HG02981 (cell line): ENCODE measurements at regions not wholly inside any gene's neighbourhood (a gene's known extent, or its start where the extent isn't known, plus 50 kb on each side); places are given as distances from the start of the nearest gene placed in this dataset.
A peak's percentile ranks its signal among the peaks of the same experiment; 100 is the strongest.

Experiments
- ATAC-seq: cut with Tn5 transposase; IDR thresholded peaks from one replicate; pipeline ENCODE4 v1.9.1; 2021; ENCODE audit warnings: mild to moderate bottlenecking, moderate library complexity; ENCODE audit not compliant: unreplicated experiment

DNA sequence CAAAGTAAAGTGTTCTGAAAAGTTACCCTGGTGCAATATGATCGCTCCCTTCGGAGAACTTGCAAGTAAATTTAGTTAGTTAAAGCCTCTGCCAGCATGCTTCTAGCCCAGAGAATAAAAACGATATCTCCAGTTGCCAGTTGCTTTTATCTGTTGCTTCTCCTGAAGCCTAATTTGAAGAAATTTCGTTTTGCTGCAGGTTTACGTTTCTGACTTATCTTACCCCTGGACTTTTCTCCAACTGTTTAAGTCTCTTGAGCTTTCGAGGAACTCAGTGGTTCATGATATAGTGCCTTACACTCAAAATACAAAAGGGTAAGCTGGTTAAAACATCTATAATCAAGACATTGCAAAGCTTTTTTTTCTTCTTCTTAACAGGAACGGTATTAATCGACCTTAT, 131.1 kb downstream of the FAM161A start:
- ATAC-seq = no peak

DNA sequence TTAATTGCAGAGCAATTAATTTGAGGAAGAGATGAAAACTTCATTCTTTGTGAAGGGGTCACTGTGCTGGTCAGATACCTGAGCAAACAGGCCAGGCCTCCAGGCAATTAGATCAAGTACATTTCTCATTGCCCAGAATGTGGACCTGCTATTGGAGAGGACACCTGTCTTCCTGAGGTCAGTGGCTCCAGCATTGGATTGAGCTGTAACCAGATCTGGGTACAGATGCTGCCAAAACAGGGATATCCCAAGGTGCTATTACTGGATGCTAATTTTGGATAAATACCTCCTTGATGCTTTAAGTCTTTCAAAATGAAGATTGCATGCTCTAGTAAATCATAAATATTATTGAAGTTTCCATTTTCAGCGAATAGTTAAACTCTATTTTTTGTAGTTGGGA, 131.5 kb downstream of the FAM161A start:
- ATAC-seq = no peak

DNA sequence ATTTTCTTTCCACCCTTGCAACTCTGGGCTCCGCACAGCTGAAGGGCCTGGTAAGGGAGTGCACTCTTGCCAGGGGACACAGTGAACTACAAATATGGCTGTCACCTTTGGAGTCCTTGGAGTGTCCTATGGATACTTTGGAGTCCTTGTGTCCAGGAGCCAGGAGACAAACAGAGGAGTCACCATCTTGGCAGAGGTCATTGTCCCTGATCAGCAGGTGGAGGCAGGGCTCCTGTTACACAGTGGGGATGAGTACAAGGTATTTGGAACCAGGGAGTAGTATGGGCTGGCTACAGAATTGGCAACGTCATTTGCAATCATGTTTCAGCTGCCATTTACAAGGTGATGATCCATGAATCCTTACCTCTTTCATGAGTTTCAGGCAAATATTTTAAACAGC, 132.5 kb downstream of the FAM161A start:
- ATAC-seq = no peak

GRCh38 chr2:61720911-61721310, 132.9 kb downstream of the FAM161A start:
- no peak for ATAC-seq

DNA sequence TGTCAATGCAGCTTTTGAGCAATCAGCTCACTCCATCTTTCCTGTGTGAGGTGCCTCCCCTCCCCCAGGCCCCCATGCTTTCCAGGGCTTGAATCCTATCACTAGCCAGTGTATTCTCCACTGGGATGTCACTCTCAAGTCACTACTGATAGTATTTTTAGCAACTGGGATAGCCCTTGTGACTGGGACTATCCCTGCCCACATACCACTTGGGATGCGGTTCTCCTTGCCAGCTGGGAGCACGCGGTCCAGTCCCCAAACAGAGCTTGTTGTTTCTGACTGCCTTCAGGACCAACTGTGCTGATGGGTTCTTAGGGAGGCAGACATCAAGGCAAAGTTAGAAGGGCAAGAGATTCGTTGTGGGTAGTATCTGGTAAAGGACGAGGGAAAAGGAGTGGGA, 134.9 kb downstream of the FAM161A start:
- no peak for ATAC-seq

GRCh38 chr2:61715506-61715905, 138.4 kb downstream of the FAM161A start:
- ATAC-seq = no peak

DNA sequence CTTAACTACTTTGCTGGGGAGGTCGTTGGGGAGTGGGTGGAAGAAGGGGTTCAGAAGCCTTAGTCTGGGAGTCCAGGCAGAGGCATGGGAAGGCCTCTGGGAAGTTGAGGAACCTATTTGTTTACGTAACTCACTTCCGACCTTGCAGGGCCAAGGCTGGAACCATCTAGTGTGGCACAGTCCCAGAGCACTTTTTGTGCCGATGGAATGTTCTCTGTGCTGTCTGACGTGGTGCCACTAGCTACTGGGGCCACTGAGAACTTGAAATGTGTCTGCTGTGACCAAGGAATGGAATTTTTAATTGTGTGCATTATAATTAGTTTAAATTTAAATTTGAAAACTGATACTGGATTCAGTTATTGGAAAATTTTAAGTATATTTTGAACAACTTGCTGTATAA, 139.7 kb downstream of the FAM161A start:
- no peak for ATAC-seq

DNA sequence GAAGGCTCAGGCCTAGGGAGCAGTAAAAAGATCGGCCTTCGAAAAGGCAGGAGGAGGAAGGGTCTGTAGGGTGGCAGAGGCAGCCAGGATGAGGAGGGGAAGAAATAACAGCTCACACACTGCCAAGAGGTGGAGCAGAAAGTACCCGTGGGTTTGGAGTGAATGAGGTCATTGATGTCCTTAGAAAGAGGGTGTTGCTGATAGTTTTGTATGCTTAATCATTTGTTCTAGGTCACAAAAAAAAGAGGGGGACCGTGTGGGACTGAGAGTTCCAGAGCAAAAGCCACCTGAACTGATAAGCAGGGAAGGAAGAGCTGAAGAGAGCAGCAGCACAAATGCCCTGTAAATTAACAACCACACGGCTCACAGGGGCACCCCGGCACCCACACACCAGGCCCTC, 140.4 kb downstream of the FAM161A start:
- ATAC-seq = no peak

GRCh38 chr2:61712060-61712459, 141.8 kb downstream of the FAM161A start:
- no peak for ATAC-seq

DNA sequence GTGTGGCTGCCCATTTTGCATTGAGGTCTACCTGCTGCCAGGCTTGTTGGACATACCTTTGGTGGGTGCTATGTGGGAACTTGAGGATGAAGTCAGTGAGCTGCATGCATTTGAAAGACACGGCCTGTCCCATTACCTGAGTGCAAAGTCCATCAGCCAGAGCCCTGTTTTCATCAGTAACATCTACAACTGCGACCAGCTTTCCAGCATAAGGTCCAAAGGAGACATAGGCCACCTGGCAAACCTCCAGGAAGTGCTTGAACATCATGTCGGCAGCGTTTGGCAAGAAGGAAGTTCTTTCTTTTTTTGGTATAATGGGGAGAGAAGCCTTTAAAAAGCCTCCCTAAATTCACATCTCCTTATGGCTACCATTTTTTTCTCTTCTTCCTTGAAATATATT, 143.1 kb downstream of the FAM161A start:
- no peak for ATAC-seq

GRCh38 chr2:61707984-61708852, 145.6 kb downstream of the FAM161A start:
- peak; percentile 97 for ATAC-seq

- ATAC-seq = no peak
Observed at GRCh38 chr2:61705625-61706024, 148.2 kb downstream of the FAM161A start.

GRCh38 chr2:61704364-61704763, 149.5 kb downstream of the FAM161A start:
- ATAC-seq = no peak

DNA sequence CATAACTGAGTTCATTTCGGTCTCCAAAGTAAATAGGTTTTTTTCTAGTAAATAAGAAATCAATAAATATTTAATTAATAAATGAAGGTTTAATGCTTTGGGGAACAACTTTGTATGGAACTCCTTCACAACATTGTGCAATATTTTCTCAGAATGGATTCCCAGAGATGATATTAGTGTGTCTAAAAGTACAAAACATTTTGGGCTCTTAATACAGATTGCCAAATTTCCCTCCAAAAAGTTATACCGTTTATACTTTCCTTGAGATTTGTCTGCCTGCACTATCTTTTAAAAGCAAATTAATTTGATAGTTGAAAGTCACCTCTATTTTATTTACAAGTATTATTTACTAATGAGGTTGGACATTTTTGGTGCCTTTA, 151.8 kb downstream of the FAM161A start:
- ATAC-seq = no peak

DNA sequence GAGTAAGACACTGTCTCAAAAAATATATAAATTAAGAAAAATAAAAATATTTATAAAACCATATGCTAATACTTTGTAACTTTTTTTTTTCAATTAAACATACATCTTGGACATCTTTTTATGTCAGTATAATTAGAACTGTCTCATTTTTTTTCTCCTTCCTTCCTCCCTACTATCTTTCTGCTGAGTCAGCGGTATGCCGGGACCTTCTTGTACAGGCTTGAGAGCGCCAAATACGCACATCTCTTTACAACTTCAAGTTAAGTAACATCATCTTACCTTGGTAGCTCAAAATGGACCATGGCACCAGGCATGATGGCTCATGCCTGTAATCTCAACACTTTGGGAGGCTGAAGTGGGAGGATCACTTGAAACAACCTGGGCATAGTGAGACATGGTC, 153.4 kb downstream of the FAM161A start:
- ATAC-seq = no peak

DNA sequence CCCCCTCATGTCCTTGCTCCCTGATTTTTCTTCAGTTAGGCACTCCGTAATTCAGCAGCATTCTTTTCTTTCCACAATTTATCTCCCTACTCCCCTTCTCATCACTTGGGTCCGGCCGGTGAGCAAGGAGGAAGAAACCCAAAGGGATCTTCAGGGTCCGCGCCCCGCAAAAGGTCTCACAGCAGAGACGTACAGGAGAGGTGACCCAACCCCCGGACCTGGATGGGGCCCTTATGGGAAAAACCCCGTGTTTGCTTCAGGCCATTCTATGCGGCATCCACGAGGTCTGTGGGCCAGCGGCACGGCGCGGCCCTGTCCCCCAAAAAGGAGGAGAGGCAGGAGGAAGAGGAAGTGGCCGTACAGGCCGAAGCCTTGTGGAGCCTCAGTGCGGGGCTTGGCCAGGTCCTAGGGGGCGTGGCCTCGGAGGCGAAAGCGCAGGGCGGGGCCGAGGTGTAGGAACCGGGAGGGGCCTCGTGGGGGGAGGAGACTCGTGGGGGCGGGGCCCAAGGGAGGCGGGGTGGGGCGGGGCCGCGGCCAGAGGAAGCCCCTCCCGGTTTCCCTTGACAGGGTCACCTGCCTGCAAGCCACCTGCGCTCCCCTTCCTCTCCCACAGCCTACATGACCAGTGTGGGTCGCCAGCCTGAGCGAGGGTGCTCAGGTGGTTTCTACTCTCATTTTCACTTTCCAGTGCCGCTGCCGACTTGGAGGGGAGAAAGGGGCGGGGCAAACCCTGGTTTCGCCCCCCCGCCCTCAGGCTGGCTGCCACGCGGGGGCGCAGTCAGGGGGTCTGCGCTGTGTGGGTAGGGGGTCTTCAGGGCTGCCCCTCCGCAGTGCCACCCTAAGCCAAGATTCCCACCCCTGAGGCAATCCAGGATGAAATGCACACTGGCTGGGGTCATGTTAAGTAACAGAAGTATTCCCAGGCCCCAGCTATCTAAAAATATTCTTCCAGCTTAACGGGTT, 156.4 kb upstream of the XPO1 start:
- ATAC-seq = peak; percentile 93

GRCh38 chr2:61693744-61694143, 155.6 kb upstream of the XPO1 start:
- ATAC-seq = no peak

DNA sequence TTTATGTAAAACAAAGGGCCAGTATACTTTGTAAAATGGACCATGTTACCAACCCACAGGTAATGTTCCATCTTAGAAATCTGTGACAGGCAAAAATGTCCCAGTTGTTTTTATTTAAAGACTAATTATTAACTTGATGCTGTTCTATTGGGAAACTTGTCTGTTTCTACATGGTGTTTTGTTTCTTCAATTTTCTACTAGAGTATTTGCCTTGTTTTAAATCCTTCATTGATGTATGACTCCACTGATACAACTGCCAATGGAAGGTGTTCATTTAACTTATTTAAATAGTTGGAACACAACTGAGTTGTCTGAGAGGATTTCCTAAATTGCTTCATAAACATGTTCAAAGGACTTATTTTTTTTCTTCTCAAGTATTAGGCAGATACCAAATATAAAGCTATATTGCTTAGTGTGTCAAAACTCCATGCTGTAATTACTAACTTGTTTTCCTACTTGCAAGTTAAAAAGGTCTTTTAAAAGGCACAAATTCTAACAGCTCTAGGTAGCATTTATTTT, 152.0 kb upstream of the XPO1 start:
- no peak for ATAC-seq

DNA sequence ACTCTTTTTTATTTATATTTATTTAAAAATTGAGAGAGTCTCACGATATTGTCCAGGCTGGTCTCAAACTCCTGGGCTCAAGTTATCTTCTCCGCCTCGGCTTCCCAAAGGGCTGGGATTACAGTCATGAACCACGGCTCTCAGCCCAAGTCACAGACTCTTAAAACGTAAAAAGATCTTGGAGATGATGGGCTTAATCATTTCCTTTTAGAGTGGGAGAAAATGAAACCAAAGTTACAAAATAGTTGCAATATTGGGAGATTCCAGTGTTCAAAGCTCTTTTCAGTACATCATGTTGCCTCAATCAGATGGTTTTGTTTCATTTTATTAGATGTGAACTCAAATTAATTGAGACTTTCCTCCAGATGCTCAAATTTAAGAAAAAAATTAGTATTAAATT, 151.4 kb upstream of the XPO1 start:
- ATAC-seq = no peak

DNA sequence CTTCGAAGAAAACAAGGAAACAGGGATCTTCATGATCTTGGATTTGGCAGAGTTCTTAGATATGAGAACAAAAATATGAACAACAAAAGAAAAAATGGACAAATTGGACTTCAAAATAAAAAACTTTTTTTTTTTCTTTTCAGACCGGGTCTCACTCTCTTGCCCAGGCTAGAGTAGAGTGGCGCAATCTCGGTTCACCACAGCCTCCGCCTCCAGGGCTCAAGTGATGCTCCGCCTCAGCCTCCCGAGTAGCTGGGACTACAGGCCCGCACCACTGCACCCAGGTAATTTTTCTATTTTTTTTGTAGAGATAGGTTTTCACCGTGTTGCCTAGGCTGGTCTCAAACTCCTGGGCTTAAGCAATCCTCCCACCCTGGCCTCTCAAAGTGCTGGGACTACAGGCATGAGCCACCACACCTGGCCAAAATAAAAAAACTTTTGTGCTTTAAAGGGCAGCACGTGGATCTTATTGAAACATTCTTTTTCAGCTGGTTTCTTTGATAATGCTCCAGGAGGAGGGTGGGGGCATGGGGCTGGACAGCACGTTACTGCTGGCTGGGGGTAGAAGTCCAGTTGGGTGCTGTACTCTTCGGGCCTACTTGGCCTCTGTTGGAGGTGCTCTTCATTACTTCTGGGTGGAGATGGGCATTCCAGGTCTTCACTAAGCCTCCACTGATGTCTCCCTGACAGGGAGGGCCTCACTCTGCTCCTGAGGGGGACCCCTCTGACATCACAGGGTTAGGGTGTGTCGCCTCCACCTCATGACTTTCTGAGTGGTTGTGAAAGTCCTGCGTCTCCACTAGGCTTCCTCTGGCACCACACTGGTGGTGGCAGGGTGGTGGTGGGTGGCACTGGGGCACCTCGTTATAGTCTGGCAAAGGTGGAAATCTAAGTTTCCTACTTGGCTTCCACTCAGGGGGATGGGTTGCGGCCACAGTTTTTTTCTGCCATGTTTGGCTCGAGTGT, 150.5 kb upstream of the XPO1 start:
- ATAC-seq = no peak

- no peak for ATAC-seq
Observed at GRCh38 chr2:61679096-61679495, 140.9 kb upstream of the XPO1 start.
